Fibroblast of peridontal ligament (primary cell): ENCODE measurements at regions not wholly inside any gene's neighbourhood (a gene's known extent, or its start where the extent isn't known, plus 50 kb on each side); places are given as distances from the start of the nearest gene placed in this dataset.

ENCODE experiments used
- DNase-seq: peaks from one replicate; pipeline ENCODE4 v3.0.0-alpha.2; 2010; ENCODE audit errors: extremely low read depth

DNA sequence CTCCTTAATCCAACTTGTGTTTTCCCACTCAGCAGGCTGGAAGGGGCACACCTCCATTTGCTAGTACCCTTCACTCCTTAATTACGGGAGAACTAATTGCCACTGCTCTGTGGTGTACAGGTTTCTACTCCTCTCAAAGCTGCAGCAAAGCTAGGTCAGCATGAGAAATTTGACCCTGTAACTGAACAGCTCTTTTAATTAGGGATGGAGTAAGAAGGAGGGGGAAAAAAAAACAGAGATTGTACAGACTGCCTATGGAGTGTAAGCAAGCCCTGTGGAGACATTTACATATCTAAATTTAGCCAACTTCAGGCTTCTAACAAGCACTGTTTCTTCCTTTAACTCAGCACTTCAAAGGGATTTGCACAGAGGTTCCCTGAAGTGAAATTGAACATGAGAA lies 629.7 kb upstream of the SETBP1 start:
- DNase-seq = no peak

GRCh38 chr18:44054514-44054913 lies 626.2 kb upstream of the SETBP1 start:
- DNase-seq = no peak

GRCh38 chr18:44060197-44060596 lies 620.5 kb upstream of the SETBP1 start:
- no peak for DNase-seq

DNA sequence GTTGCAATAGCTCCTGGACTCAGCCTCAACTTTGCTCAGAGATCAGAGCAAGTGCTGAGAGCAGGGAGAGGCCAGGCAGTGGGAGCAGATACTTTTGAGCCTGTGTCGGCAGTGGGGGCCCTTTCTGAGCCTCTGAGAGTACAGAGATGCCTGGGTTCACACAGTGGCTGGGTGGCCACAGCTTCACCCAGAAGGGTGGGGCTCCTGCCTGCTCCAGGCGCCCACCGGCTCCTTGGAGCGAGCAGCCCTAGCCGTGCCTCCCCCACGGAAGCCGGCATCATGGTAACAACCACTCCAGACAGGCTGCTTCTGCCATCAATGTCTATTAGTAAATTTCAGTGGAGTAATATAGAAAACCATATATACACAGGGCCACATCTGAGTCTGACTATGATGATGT lies 619.2 kb upstream of the SETBP1 start:
- no peak for DNase-seq

- no peak for DNase-seq
These were observed 618.3 kb upstream of the SETBP1 start for GRCh38 chr18:44062345-44062744.

- no peak for DNase-seq
These were observed 615.5 kb upstream of the SETBP1 start for GRCh38 chr18:44065206-44065605.

DNA sequence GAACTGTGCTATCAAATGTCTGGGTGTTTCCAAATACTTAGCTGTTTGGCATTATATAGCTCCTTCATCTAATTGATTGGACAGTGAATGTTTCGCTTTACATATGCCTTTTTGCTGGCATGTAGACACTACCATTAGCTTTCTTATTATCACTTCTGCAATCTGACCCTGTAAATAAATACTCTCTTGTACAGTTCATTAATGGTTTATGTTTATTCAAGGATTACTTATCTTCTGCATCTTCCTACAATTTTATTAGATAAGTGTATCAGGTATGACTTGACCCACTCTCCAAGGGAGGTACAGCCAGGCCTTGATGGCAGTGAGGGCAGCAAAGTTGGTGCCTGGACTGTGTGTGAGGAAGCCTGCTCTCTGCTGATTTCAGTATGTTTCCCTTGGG lies 614.1 kb upstream of the SETBP1 start:
- DNase-seq = no peak

DNA sequence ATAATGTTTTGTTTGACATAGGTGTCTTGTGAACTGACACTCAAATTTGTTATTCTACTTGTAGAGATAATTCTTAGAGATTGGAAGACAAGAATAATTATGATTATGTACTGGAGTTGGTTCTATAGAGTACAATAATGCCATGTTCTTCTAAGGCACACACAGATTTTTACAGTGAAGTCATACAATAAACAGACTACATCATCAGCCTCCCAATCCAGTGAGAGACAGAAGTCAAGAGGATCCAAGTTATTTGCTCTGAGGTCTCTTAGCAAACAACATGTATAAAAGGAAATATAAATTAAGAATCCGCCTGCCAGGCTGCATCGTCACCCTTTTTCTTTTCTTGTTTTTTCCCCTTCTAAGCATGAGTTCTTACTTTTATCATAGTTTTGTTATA lies 613.5 kb upstream of the SETBP1 start:
- no peak for DNase-seq

DNA sequence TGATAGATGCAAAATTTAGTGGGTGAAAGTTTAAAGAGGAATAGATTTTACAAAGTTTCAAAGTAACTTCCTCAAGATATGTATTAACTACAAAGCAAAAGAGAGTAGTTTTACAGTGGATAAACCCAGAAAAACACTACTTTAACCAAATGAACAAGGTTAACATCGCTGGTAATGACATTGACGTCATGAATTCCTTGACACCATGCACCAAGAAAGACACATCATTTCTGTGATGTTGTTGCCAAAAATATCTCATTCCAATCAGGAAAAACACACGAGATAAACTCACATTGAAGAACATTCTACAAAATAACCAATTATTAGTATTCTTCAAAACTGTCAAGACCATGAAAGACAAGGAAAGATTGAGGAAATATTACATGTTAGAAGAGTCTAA lies 605.6 kb upstream of the SETBP1 start:
- no peak for DNase-seq

DNA sequence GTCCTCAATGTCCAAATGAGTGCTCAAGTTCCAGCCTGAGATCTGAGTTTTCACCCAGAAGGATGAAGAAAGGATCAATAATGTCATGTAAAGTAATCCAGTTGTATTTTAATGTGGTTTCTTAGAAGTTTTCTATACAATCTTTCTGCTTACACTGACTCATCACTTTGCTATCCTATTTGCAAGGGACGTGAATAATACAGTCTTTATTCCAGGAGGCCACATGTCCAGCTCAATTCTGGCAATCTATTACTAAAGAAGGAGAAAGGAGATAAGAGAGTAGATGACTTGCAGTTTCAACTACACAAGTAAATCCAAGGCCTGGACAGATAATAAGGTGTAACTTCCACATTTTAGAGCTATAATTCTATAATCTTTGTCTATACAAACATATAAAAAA lies 601.1 kb upstream of the SETBP1 start:
- DNase-seq = peak; percentile 67

GRCh38 chr18:44080054-44080453 lies 600.6 kb upstream of the SETBP1 start:
- no peak for DNase-seq

GRCh38 chr18:44089732-44090131 lies 591.0 kb upstream of the SETBP1 start:
- no peak for DNase-seq

GRCh38 chr18:44090453-44090852 lies 590.2 kb upstream of the SETBP1 start:
- DNase-seq = no peak

DNA sequence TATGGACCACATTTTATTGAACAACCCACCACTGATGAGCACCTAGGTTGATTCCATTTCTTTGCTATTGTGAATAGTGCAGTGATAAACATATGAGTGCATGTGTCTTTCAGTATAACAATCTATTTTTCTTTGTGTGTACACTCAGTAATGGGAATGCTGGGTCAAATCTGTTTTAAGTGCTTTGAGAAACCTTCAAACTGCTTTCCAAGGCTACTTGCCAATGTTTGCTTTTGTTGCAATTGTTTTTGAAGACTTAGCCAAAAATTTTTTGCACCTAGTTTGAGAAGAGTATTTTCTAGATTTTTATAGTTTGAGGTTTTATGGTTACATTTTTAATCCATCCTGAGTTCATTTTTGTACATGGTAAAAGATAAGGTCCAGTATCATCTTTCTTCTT lies 587.4 kb upstream of the SETBP1 start:
- DNase-seq = peak; percentile 13

GRCh38 chr18:44096016-44096415 lies 584.7 kb upstream of the SETBP1 start:
- DNase-seq = no peak

DNA sequence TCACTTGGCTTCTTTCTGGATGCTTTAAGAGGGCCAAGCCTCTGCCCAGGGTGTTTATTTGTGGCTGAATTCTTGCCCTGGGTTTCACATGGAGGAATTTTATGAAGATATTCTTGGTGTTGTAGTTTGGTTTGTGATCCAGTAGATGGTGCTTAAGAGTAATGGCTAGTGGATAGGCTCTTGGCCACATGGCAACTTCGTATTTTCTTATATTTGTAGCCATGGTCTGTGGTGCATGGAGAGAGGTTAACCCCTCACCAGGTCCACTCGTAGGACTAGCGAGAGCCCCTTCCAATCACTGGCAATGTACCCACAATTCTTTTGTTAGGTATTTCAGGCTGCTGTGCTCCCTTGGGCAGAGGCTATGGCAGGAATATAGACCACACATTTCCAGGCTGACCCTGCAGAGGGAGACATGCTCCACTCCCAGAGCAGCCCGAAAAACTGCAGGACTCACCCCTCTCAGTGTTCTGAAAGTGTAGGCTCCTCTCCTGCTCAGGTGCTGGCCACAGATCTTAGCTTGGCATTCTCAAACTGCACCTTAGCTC lies 582.1 kb upstream of the SETBP1 start:
- DNase-seq = peak; percentile 77

- no peak for DNase-seq
These were observed 573.5 kb upstream of the SETBP1 start for GRCh38 chr18:44107187-44107586.

GRCh38 chr18:44111337-44111736 lies 569.4 kb upstream of the SETBP1 start:
- no peak for DNase-seq

DNA sequence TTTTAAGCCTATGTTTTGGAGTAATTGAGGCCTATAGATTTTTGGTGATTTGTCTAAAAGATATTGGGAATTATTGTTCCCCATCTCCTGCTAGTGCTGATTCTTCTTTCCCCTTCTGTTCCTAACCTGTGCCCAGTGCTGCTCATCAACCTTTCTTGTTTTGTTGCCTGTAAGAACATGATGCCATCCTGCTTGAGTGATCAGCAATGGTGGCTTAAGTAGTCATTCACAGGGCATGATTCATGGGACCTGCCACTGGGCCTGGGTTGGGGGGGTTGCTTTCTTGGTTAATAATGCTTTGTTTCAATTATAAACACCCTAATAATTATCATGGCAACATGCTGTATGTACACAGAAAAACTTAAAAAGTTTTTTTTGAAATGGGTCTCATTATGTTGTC lies 562.9 kb upstream of the SETBP1 start:
- DNase-seq = no peak

GRCh38 chr18:44119607-44120006 lies 561.1 kb upstream of the SETBP1 start:
- no peak for DNase-seq

- no peak for DNase-seq
These were observed 556.9 kb upstream of the SETBP1 start for GRCh38 chr18:44123743-44124142.

GRCh38 chr18:44125446-44125845 lies 555.2 kb upstream of the SETBP1 start:
- no peak for DNase-seq

DNA sequence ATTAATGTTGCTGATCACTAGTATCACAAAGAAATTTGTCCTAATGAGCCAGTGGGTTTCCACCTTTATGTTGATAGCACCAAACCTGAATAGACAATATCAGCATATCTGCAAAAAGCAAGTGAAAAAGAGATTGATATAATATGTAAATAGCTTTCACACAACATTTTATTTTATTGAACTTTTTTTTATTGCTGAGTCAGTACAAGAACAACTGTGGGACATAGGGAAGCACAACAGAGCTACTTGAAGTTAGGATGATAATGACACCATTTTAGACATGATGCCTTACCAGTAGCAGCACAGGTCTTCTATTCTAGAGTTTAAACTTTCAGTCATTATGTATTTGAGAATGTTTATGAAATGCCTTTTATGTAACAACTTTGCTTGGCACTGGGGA lies 554.1 kb upstream of the SETBP1 start:
- no peak for DNase-seq

GRCh38 chr18:44128365-44128764 lies 552.3 kb upstream of the SETBP1 start:
- peak; percentile 43 for DNase-seq
